ENCODE measurements at regions not wholly inside any gene's neighbourhood (a gene's known extent, or its start where the extent isn't known, plus 50 kb on each side); places are given as distances from the start of the nearest gene placed in this dataset.
A peak's percentile ranks its signal among the peaks of the same experiment; 100 is the strongest.

GRCh38 chr2:45168711-45169338 is 159.6 kb upstream of the SIX2 start:
- no peaks in the 10 kb centered on the region for H3K9me3 ChIP-seq
- DNase-seq (no peak), ATAC-seq (peak in 2 of 4 donors; percentile 22 to 24)
- peak overlapping the region; percentile 24 to 59 (median 42) for H3K4me3 ChIP-seq
- H3K4me1 ChIP-seq = peaks cover 0 to 25% (median 10%) of the 10 kb centered on the region in 12 donors
- intact Hi-C loops (cut with DNase I) = no loop called here
- H3K36me3 ChIP-seq = no peaks in the 10 kb centered on the region
- H3K27ac ChIP-seq = peak overlapping the region in 2 of 12 donors; percentile 11 to 52
- H3K27me3 ChIP-seq = peaks cover 43 to 96% (median 84%) of the 10 kb centered on the region in 9 donors
- TF ChIP-seq POLR2A (IDR thresholded peaks at IDR 0.05) (no peak), CTCF (IDR thresholded peaks at IDR 0.05) (no peak)
- WGBS, 4 donors = 1% methylated on average over 18 to 70 of the region's 70 CpGs

- intact Hi-C loops (cut with DNase I) = no loop called here
- 27 to 34% (median 30%) methylated on average over 10 of the region's 10 CpGs for WGBS, 4 donors
- DNase-seq = no peak
- TF ChIP-seq POLR2A (IDR thresholded peaks at IDR 0.05) = no peak
- TF ChIP-seq CTCF (IDR thresholded peaks at IDR 0.05) = no peak
- Histone ChIP-seq H3K27me3 (peaks cover 43 to 96% (median 84%) of the 10 kb centered on the region in 9 donors), H3K4me3 (peak overlapping the region in 4 of 12 donors; percentile 47 to 59 (median 56)), H3K9me3 (no peaks in the 10 kb centered on the region), H3K36me3 (no peaks in the 10 kb centered on the region), H3K4me1 (peaks cover 0 to 25% (median 10%) of the 10 kb centered on the region in 12 donors), H3K27ac (no peak overlapping the region)
- no peak for ATAC-seq
Observed at GRCh38 chr2:45167920-45168629, 158.8 kb upstream of the SIX2 start.

GRCh38 chr2:45166229-45166890 is 157.1 kb upstream of the SIX2 start:
- TF ChIP-seq CTCF (IDR thresholded peaks at IDR 0.05) (no peak), POLR2A (IDR thresholded peaks at IDR 0.05) (no peak)
- DNase-seq = no peak
- Histone ChIP-seq H3K27me3 (peaks cover 42 to 89% (median 71%) of the 10 kb centered on the region in 9 donors), H3K27ac (no peak overlapping the region), H3K4me1 (peaks cover 0 to 25% (median 10%) of the 10 kb centered on the region in 12 donors), H3K4me3 (no peak overlapping the region), H3K9me3 (no peaks in the 10 kb centered on the region), H3K36me3 (no peaks in the 10 kb centered on the region)
- intact Hi-C loops (cut with DNase I) = no loop called here
- 89 to 95% (median 90%) methylated on average over 4 of the region's 4 CpGs for WGBS, 4 donors
- no peak for ATAC-seq

GRCh38 chr2:45162711-45163110 is 153.5 kb upstream of the SIX2 start:
- TF ChIP-seq CTCF (IDR thresholded peaks at IDR 0.05) (no peak), POLR2A (IDR thresholded peaks at IDR 0.05) (no peak)
- Histone ChIP-seq H3K27me3 (peaks cover 10 to 80% (median 34%) of the 10 kb centered on the region in 9 donors), H3K9me3 (no peaks in the 10 kb centered on the region), H3K4me3 (no peak overlapping the region), H3K27ac (no peak overlapping the region), H3K36me3 (no peaks in the 10 kb centered on the region), H3K4me1 (no peaks in the 10 kb centered on the region)
- DNase-seq (no peak), ATAC-seq (no peak)
- WGBS, 4 donors = 50 to 86% (median 67%) methylated on average over 1 of the region's 1 CpG
- intact Hi-C loops (cut with DNase I) = no loop called here

All from heart left ventricle (tissue), 16 donors.